ENCODE measurements at regions not wholly inside any gene's neighbourhood (a gene's known extent, or its start where the extent isn't known, plus 50 kb on each side); places are given as distances from the start of the nearest gene placed in this dataset.

GRCh38 chr7:17211307-17211836 is 87.1 kb upstream of the AHR start:
- TF ChIP-seq, protein P1, sequence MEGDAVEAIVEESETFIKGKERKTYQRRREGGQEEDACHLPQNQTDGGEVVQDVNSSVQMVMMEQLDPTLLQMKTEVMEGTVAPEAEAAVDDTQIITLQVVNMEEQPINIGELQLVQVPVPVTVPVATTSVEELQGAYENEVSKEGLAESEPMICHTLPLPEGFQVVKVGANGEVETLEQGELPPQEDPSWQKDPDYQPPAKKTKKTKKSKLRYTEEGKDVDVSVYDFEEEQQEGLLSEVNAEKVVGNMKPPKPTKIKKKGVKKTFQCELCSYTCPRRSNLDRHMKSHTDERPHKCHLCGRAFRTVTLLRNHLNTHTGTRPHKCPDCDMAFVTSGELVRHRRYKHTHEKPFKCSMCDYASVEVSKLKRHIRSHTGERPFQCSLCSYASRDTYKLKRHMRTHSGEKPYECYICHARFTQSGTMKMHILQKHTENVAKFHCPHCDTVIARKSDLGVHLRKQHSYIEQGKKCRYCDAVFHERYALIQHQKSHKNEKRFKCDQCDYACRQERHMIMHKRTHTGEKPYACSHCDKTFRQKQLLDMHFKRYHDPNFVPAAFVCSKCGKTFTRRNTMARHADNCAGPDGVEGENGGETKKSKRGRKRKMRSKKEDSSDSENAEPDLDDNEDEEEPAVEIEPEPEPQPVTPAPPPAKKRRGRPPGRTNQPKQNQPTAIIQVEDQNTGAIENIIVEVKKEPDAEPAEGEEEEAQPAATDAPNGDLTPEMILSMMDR (IDR thresholded peaks at IDR 0.05), result no peak
- TF ChIP-seq POLR2A (IDR thresholded peaks at IDR 0.05), result no peak
- no peak for TF ChIP-seq EP300 (IDR thresholded peaks at IDR 0.05)

Data from tibial nerve (tissue), 4 donors.